ENCODE measurements at regions not wholly inside any gene's neighbourhood (a gene's known extent, or its start where the extent isn't known, plus 50 kb on each side); places are given as distances from the start of the nearest gene placed in this dataset.

GRCh38 chr1:239995281-239995680 lies 96.4 kb upstream of the FMN2 start:
- no peak for DNase-seq (ENCODE audit: low read depth, low spot score)
- Mint-ChIP-seq H3K4me3 (no peak overlapping the region), H3K9me3 (no peaks in the 10 kb centered on the region), H3K27ac (ENCODE audit: unreplicated experiment) (no peak overlapping the region), H3K36me3 (ENCODE audit: low read depth) (no peaks in the 10 kb centered on the region), H3K4me1 (peaks cover 5% of the 10 kb centered on the region), H3K27me3 (ENCODE audit: low read depth) (peaks cover 81% of the 10 kb centered on the region)
- no peak for TF ChIP-seq CTCF (conservative IDR thresholded peaks at IDR 0.05)

- Mint-ChIP-seq H3K4me3 (peak overlapping the region; percentile 71), H3K27ac (ENCODE audit: unreplicated experiment) (no peak overlapping the region), H3K9me3 (no peaks in the 10 kb centered on the region), H3K4me1 (peaks cover 5% of the 10 kb centered on the region), H3K27me3 (ENCODE audit: low read depth) (peaks cover 80% of the 10 kb centered on the region), H3K36me3 (ENCODE audit: low read depth) (no peaks in the 10 kb centered on the region)
- TF ChIP-seq CTCF (conservative IDR thresholded peaks at IDR 0.05), result no peak
- no peak for DNase-seq (ENCODE audit: low read depth, low spot score)
These were observed 94.5 kb upstream of the FMN2 start for GRCh38 chr1:239997160-239997514.

GRCh38 chr1:239997515-239998311 lies 94.0 kb upstream of the FMN2 start:
- H3K4me3 Mint-ChIP-seq, result peak overlapping the region; percentile 82

GRCh38 chr1:239998312-239998649 lies 93.4 kb upstream of the FMN2 start:
- Mint-ChIP-seq H3K4me1 (peaks cover 5% of the 10 kb centered on the region), H3K36me3 (ENCODE audit: low read depth) (no peaks in the 10 kb centered on the region), H3K4me3 (peak overlapping the region; percentile 82), H3K9me3 (no peaks in the 10 kb centered on the region), H3K27ac (ENCODE audit: unreplicated experiment) (no peak overlapping the region), H3K27me3 (ENCODE audit: low read depth) (peaks cover 79% of the 10 kb centered on the region)
- no peak for TF ChIP-seq CTCF (conservative IDR thresholded peaks at IDR 0.05)
- no peak for DNase-seq (ENCODE audit: low read depth, low spot score)

More at GRCh38 chr1:239997515-239998311, 94.0 kb upstream of the FMN2 start:
- no peak overlapping the region for H3K27ac Mint-ChIP-seq (ENCODE audit: unreplicated experiment)
- H3K27me3 Mint-ChIP-seq (ENCODE audit: low read depth), result peaks cover 78% of the 10 kb centered on the region
- peak; percentile 62 for TF ChIP-seq CTCF (conservative IDR thresholded peaks at IDR 0.05)
- no peaks in the 10 kb centered on the region for H3K36me3 Mint-ChIP-seq (ENCODE audit: low read depth)
- H3K4me1 Mint-ChIP-seq, result peaks cover 5% of the 10 kb centered on the region
- H3K9me3 Mint-ChIP-seq, result no peaks in the 10 kb centered on the region
- DNase-seq (ENCODE audit: low read depth, low spot score), result peak; percentile 52

GRCh38 chr1:239999170-239999569 lies 92.5 kb upstream of the FMN2 start:
- Mint-ChIP-seq H3K4me1 (peaks cover 5% of the 10 kb centered on the region), H3K27me3 (ENCODE audit: low read depth) (peaks cover 74% of the 10 kb centered on the region), H3K36me3 (ENCODE audit: low read depth) (no peaks in the 10 kb centered on the region), H3K4me3 (no peak overlapping the region), H3K9me3 (no peaks in the 10 kb centered on the region), H3K27ac (ENCODE audit: unreplicated experiment) (no peak overlapping the region)
- no peak for TF ChIP-seq CTCF (conservative IDR thresholded peaks at IDR 0.05)
- DNase-seq (ENCODE audit: low read depth, low spot score), result no peak
